A673 (cell line): ENCODE measurements at regions not wholly inside any gene's neighbourhood (a gene's known extent, or its start where the extent isn't known, plus 50 kb on each side); places are given as distances from the start of the nearest gene placed in this dataset.
"Not testable (repeated sequence)": the region's sequence is repeated elsewhere in the genome, so short reads cannot be mapped to it uniquely, and the experiment has no call there.

Source experiments
- BruUV-seq: library from RNA; stranded (reverse); fragments of 400-500 nt; replicated peaks from 2 replicates; lab custom pipeline; 2021; lab: Mats Ljungman, UMichigan
- CTCF ChIA-PET: fragments of 300-600 bp; sonication (Branson Sonifier 250); formaldehyde crosslinking; loops from one replicate; lab custom pipeline; 2022; ENCODE audit warnings: antibody characterized with exemption; lab: Charles Lee
- POLR2A ChIA-PET: fragments of 300-600 bp; sonication (Branson Sonifier 250); formaldehyde crosslinking; loops from one replicate; lab custom pipeline; 2022; ENCODE audit warnings: antibody characterized with exemption; ENCODE audit not compliant: low non-redundant PET; lab: Charles Lee
- DNase-seq: peaks from one replicate; pipeline ENCODE4 v3.0.0-alpha.2; 2015; ENCODE audit warnings: low spot score
- H3K27ac ChIP-seq: fragments of 200-600 bp; sonication (generic); 2 replicates; pipeline ENCODE4 v1.5.1; 2016; ENCODE audit warnings: mixed run types, low read depth, mild to moderate bottlenecking, mixed read lengths, antibody characterized with exemption, low read length; ENCODE audit not compliant: poor library complexity, severe bottlenecking
- H3K27me3 ChIP-seq: fragments of 200-600 bp; sonication (generic); replicated peaks from 2 replicates; pipeline ENCODE4 v1.6.1; 2017; ENCODE audit warnings: mixed run types, low read depth, mild to moderate bottlenecking, mixed read lengths, antibody characterized with exemption, low read length; ENCODE audit not compliant: insufficient read depth, poor library complexity
- H3K36me3 ChIP-seq: fragments of 200-600 bp; sonication (generic); 2 replicates; pipeline ENCODE4 v1.6.1; 2016; ENCODE audit warnings: mixed run types, mild to moderate bottlenecking, mixed read lengths, antibody characterized with exemption, low read length; ENCODE audit not compliant: insufficient read depth, poor library complexity, severe bottlenecking
- H3K4me1 ChIP-seq: fragments of 200-600 bp; sonication (generic); 2 replicates; pipeline ENCODE4 v1.6.1; 2017; ENCODE audit warnings: mixed run types, mild to moderate bottlenecking, mixed read lengths, antibody characterized with exemption, low read length; ENCODE audit not compliant: insufficient read depth, poor library complexity, severe bottlenecking
- H3K4me3 ChIP-seq: fragments of 200-600 bp; sonication (generic); 2 replicates; pipeline ENCODE4 v1.5.1; 2016; ENCODE audit warnings: low read depth, mixed run types, mild to moderate bottlenecking, mixed read lengths, low read length; ENCODE audit not compliant: poor library complexity, severe bottlenecking
- H3K9me3 ChIP-seq: fragments of 200-600 bp; sonication (generic); 2 replicates; pipeline ENCODE4 v1.6.1; 2016; ENCODE audit warnings: mixed run types, low read depth, mild to moderate bottlenecking, mixed read lengths, antibody characterized with exemption, low read length; ENCODE audit not compliant: poor library complexity, severe bottlenecking
- EZH2 ChIP-seq: fragments of 200-600 bp; sonication (generic); IDR thresholded peaks from 2 replicates; pipeline ENCODE4 v1.6.1; 2017; ENCODE audit warnings: borderline replicate concordance, low read depth, mild to moderate bottlenecking, mixed read lengths, antibody characterized with exemption, low read length; ENCODE audit not compliant: poor library complexity, severe bottlenecking
- intact Hi-C: fragments of 100-400 bp; cut with micrococcal nuclease; formaldehyde crosslinking; loops from one replicate; pipeline ENCODE4 v1.10.0; 2022; ENCODE audit not compliant: unreplicated experiment
- TF ChIP-seq, protein P1 (sequence below): fragments of 300-800, 200-600 bp; sonication (generic); conservative IDR thresholded peaks from 2 replicates; pipeline ENCODE4 v1.5.1; 2017; ENCODE audit warnings: low read depth, mild to moderate bottlenecking, antibody characterized with exemption, low read length, moderate library complexity, mixed read lengths

DNA sequence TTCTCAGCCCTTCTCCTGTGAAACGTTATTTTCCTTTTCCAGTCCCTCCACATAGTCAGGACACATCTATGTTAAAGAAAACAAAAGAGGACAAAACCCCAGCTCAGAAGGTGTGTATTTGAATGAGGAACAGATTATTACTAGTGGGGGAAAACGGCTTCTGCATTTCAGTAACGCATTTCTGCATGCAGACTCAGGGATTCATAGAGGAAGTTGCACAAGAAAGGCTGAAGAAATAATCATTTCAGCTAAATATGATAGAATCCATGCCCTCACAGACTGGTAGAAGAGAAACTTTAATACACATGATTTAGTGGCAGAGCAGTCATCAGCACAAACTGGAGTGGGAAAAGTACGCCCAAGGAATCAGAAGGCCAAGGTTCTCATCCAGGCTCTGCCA is 270.8 kb upstream of the FGF13 start:
- Histone ChIP-seq H3K27ac (no peak overlapping the region), H3K9me3 (no peaks in the 10 kb centered on the region), H3K27me3 (no peaks in the 10 kb centered on the region), H3K4me1 (no peaks in the 10 kb centered on the region), H3K4me3 (no peak overlapping the region), H3K36me3 (no peaks in the 10 kb centered on the region)
- POLR2A ChIA-PET, result interaction anchor here (0.6 kb wide), 1 partner anchor 92 kb away, joined by 3 read pairs; no protein-coding TSS in a partner anchor
- CTCF ChIA-PET, result no interaction called here
- no TSS peak for BruUV-seq
- intact Hi-C loops, result no loop called here
- TF ChIP-seq, protein P1, sequence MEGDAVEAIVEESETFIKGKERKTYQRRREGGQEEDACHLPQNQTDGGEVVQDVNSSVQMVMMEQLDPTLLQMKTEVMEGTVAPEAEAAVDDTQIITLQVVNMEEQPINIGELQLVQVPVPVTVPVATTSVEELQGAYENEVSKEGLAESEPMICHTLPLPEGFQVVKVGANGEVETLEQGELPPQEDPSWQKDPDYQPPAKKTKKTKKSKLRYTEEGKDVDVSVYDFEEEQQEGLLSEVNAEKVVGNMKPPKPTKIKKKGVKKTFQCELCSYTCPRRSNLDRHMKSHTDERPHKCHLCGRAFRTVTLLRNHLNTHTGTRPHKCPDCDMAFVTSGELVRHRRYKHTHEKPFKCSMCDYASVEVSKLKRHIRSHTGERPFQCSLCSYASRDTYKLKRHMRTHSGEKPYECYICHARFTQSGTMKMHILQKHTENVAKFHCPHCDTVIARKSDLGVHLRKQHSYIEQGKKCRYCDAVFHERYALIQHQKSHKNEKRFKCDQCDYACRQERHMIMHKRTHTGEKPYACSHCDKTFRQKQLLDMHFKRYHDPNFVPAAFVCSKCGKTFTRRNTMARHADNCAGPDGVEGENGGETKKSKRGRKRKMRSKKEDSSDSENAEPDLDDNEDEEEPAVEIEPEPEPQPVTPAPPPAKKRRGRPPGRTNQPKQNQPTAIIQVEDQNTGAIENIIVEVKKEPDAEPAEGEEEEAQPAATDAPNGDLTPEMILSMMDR, result no peak
- no peak for TF ChIP-seq EZH2
- DNase-seq, result no peak

DNA sequence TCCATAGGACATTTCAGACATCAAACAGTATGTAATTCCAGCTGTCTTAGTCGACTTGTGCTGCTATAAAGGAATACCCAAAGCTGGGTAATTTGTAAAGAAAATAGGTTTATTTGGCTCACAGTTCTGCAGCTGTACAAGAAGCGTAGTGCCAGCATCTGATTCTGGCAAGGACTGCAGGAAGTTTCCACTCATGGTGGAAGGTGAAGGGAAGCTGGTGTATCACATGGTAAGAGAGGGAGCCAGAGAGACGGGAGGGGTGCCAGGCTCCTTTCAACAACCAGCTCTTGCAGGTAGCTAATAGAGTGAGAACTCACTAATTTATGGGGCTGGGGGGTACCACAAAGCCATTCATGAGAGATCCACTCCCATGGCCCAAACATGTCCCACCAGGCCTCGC is 253.0 kb upstream of the FGF13 start:
- TF ChIP-seq EZH2, result no peak
- TF ChIP-seq, protein P1, result no peak
- intact Hi-C loops, result no loop called here
- Histone ChIP-seq H3K4me1 (no peaks in the 10 kb centered on the region), H3K4me3 (no peak overlapping the region), H3K27ac (no peak overlapping the region), H3K27me3 (no peaks in the 10 kb centered on the region), H3K9me3 (no peaks in the 10 kb centered on the region), H3K36me3 (no peaks in the 10 kb centered on the region)
- no peak for DNase-seq
- POLR2A ChIA-PET, result no interaction called here
- no TSS peak for BruUV-seq
- CTCF ChIA-PET, result no interaction called here

DNA sequence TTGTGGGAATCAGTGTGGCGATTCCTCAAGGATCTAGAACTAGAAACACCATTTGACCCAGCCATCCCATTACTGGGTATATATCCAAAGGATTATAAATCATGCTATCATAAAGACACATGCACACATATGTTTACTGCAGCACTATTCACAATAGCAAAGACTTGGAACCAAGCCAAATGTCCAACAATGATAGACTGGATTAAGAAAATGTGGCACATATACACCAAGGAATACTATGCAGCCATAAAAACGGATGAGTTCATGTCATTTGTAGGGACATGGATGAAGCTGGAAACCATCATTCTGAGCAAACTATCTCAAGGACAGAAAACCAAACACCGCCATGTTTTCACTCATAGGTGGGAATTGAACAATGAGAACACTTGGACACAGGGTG is 250.9 kb upstream of the FGF13 start:
- H3K4me1 ChIP-seq, intact Hi-C loops: not testable (repeated sequence)

DNA sequence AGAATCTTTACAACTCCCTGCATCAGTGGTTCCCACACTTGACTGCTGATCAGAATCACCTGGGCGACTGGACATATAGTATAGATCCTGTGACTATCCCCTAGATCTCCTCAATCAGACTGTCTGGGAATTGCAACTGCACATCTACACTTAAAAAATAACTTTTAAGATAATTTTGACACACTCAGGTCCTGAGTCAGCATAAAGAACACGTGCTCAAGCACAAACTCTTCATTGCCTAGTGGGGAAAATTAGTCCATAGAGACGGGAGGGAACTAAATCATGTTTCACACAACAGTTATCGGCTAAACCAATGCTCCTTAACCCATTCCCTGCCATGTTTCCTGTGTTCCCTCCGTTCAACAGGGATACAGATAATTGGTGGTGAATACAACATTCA is 243.5 kb upstream of the FGF13 start:
- H3K9me3 ChIP-seq, result no peaks in the 10 kb centered on the region
- no TSS peak for BruUV-seq
- TF ChIP-seq EZH2, result no peak
- TF ChIP-seq, protein P1, result no peak
- H3K4me3 ChIP-seq, result no peak overlapping the region
- no peaks in the 10 kb centered on the region for H3K4me1 ChIP-seq
- ChIA-PET POLR2A (no interaction called here), CTCF (no interaction called here)
- H3K27ac ChIP-seq, result no peak overlapping the region
- no peaks in the 10 kb centered on the region for H3K36me3 ChIP-seq
- no peaks in the 10 kb centered on the region for H3K27me3 ChIP-seq
- intact Hi-C loops, result no loop called here
- no peak for DNase-seq

More for the DNA sequence above, 250.9 kb upstream of the FGF13 start:
- CTCF ChIA-PET, H3K4me3 ChIP-seq, POLR2A ChIA-PET, H3K9me3 ChIP-seq, H3K36me3 ChIP-seq, BruUV-seq, H3K27me3 ChIP-seq, H3K27ac ChIP-seq, DNase-seq: not testable (repeated sequence)
